OCI-LY7 (cell line): ENCODE measurements at regions not wholly inside any gene's neighbourhood (a gene's known extent, or its start where the extent isn't known, plus 50 kb on each side); places are given as distances from the start of the nearest gene placed in this dataset.

Experiments used
- CTCF ChIP-seq: fragments of 200-600 bp; sonication (generic); conservative IDR thresholded peaks from 2 replicates; pipeline ENCODE4 v1.5.1; 2014; ENCODE audit warnings: mild to moderate bottlenecking, antibody characterized with exemption, low read length, moderate library complexity, mixed read lengths
- EZH2phosphoT487 ChIP-seq: fragments of 200-600 bp; sonication (generic); IDR thresholded peaks from 2 replicates; pipeline ENCODE4 v1.6.1; 2018; ENCODE audit warnings: low read depth, borderline replicate concordance, mild to moderate bottlenecking, mixed run types, antibody characterized with exemption, low read length, moderate library complexity, mixed read lengths

GRCh38 chr5:86532429-86532828, 85.3 kb upstream of the COX7C start:
- TF ChIP-seq CTCF (no peak), EZH2phosphoT487 (no peak)
